Neural cell (in vitro differentiated cells): ENCODE measurements at regions not wholly inside any gene's neighbourhood (a gene's known extent, or its start where the extent isn't known, plus 50 kb on each side); places are given as distances from the start of the nearest gene placed in this dataset.

Source experiments
- CTCF ChIP-seq: fragments of 450-650 bp; IDR thresholded peaks from 2 replicates; pipeline ENCODE4 v1.5.1; 2014; ENCODE audit warnings: antibody characterized with exemption, mild to moderate bottlenecking, moderate library complexity; ENCODE audit not compliant: poor library complexity, severe bottlenecking
- EP300 ChIP-seq: fragments of 450-650 bp; conservative IDR thresholded peaks from 2 replicates; pipeline ENCODE4 v1.6.1; 2014; ENCODE audit warnings: antibody characterized with exemption, mild to moderate bottlenecking, moderate library complexity; ENCODE audit not compliant: poor library complexity, severe bottlenecking
- POLR2AphosphoS5 ChIP-seq: IDR thresholded peaks from 2 replicates; pipeline ENCODE4 v1.6.1; 2012

DNA sequence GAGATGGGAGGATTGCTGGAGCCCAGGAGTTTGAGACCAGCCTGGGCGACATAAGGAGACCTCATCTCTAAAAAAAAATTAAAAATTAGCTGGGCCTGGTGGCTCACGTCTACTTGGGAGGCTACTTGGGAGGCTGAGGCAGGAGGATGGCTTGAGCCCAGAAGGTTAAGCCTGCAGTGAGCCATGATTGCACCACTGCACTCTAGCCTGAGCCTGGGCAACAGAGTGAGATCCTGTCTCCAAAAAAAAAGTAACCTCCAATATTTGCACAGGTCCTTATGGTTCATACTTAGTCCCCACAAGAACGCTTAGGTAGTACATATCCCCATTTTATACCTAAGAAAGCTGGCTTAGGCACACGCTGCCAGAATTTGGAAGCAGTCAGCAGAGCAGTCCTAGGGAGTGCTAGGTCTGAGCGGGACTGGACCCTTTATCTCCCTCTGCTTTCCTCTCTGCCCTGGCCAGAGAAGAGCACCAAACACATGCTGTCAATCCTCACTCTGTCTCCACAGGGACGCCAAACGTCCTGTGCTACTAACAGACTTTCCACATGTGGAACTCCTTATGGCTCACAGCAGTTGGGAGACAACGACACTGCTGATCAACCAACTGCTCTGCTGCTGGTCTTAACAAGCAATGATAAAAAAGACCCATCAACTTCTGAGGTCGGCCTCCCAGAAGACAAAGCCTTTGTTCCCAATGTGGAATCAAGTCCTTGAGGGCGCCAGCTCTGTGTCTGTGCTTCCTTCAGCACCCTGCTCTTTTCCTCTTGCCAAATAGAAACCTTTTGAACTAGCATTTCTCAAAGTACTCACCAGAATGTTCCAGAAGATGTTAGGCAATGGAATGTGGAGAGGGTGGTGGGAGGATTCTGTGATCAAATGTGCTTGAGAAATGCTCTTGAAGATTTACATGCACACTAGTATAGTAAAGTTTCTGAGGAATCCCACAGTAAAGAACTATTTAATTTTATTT is 226.3 kb upstream of the DTNBP1 start:
- TF ChIP-seq CTCF (no peak), POLR2AphosphoS5 (no peak), EP300 (no peak)
